Osteoblast (primary cell): ENCODE measurements at regions not wholly inside any gene's neighbourhood (a gene's known extent, or its start where the extent isn't known, plus 50 kb on each side); places are given as distances from the start of the nearest gene placed in this dataset.
"Not testable (repeated sequence)": the region's sequence is repeated elsewhere in the genome, so short reads cannot be mapped to it uniquely, and the experiment has no call there.

Source experiments
- DNase-seq: peaks from one replicate; pipeline ENCODE4 v3.0.0; 2011; ENCODE audit warnings: low spot score, mixed read lengths; ENCODE audit not compliant: insufficient read length; ENCODE audit errors: missing footprints
- H2AFZ ChIP-seq: 2 replicates; pipeline ENCODE4 v1.6.0; 2011; ENCODE audit warnings: mild to moderate bottlenecking, low read length
- H3K27ac ChIP-seq: 2 replicates; pipeline ENCODE4 v1.5.1; 2011; ENCODE audit warnings: mild to moderate bottlenecking, low read depth, low read length, moderate library complexity
- H3K27me3 ChIP-seq: 2 replicates; pipeline ENCODE4 v1.6.0; 2012; ENCODE audit warnings: mild to moderate bottlenecking, control low read depth, inconsistent platforms, low read length, moderate library complexity; ENCODE audit not compliant: insufficient read depth
- H3K36me3 ChIP-seq: 2 replicates; pipeline ENCODE4 v1.5.1; 2011; ENCODE audit warnings: mild to moderate bottlenecking, low read length, control low read depth, moderate library complexity; ENCODE audit not compliant: insufficient read depth
- H3K4me1 ChIP-seq: 2 replicates; pipeline ENCODE4 v1.5.1; 2011; ENCODE audit warnings: mild to moderate bottlenecking, low read length, control low read depth, moderate library complexity; ENCODE audit not compliant: insufficient read depth
- H3K4me2 ChIP-seq: 2 replicates; pipeline ENCODE4 v1.6.0; 2011; ENCODE audit warnings: mild to moderate bottlenecking, low read length; ENCODE audit not compliant: insufficient read depth
- H3K4me3 ChIP-seq: fragments of 200-600 bp; sonication (generic); 3 replicates; pipeline ENCODE4 v1.5.1; 2012; ENCODE audit warnings: mild to moderate bottlenecking, low read length, inconsistent platforms; ENCODE audit not compliant: insufficient read depth
- H3K79me2 ChIP-seq: 2 replicates; pipeline ENCODE4 v1.6.0; 2012; ENCODE audit warnings: mild to moderate bottlenecking, low read length, control low read depth, inconsistent platforms; ENCODE audit not compliant: insufficient read depth
- H3K9me3 ChIP-seq: 2 replicates; pipeline ENCODE4 v1.5.1; 2011; ENCODE audit warnings: low read depth, low read length, control low read depth
- H4K20me1 ChIP-seq: 2 replicates; pipeline ENCODE4 v1.6.0; 2012; ENCODE audit warnings: mild to moderate bottlenecking, low read length, control low read depth; ENCODE audit not compliant: insufficient read depth
- CTCF ChIP-seq: IDR thresholded peaks from 2 replicates; pipeline ENCODE4 v1.5.1; 2011; ENCODE audit warnings: mild to moderate bottlenecking, low read depth, low read length, moderate library complexity; ENCODE audit errors: extremely low read depth

- Histone ChIP-seq H3K79me2 (no peaks in the 10 kb centered on the region), H4K20me1 (no peaks in the 10 kb centered on the region), H3K4me1 (no peaks in the 10 kb centered on the region), H2AFZ (no peak overlapping the region), H3K9me3 (no peaks in the 10 kb centered on the region), H3K36me3 (no peaks in the 10 kb centered on the region), H3K27me3 (no peaks in the 10 kb centered on the region), H3K4me3 (no peak overlapping the region), H3K4me2 (no peak overlapping the region), H3K27ac (no peak overlapping the region)
- no peak for TF ChIP-seq CTCF
- DNase-seq: no peak
These were observed 215.5 kb upstream of the KCNN2 start for GRCh38 chr5:114146398-114146797.

- no peaks in the 10 kb centered on the region for H3K79me2 ChIP-seq
- H3K9me3 ChIP-seq: no peaks in the 10 kb centered on the region
- no peaks in the 10 kb centered on the region for H3K36me3 ChIP-seq
- H3K4me1 ChIP-seq: no peaks in the 10 kb centered on the region
- no peak overlapping the region for H2AFZ ChIP-seq
- no peaks in the 10 kb centered on the region for H4K20me1 ChIP-seq
- H3K4me3 ChIP-seq: no peak overlapping the region
- H3K4me2 ChIP-seq: no peak overlapping the region
- no peak overlapping the region for H3K27ac ChIP-seq
- no peak for TF ChIP-seq CTCF
- DNase-seq: no peak
- no peaks in the 10 kb centered on the region for H3K27me3 ChIP-seq
These were observed 213.6 kb upstream of the KCNN2 start for GRCh38 chr5:114148253-114148652.

GRCh38 chr5:114148728-114149127, 213.1 kb upstream of the KCNN2 start:
- DNase-seq, H4K20me1 ChIP-seq, H3K4me1 ChIP-seq, H3K27ac ChIP-seq, H3K4me2 ChIP-seq, H3K9me3 ChIP-seq, H3K36me3 ChIP-seq, H2AFZ ChIP-seq, H3K79me2 ChIP-seq, H3K27me3 ChIP-seq, H3K4me3 ChIP-seq: not testable (repeated sequence)

- Histone ChIP-seq H4K20me1 (no peaks in the 10 kb centered on the region), H3K4me1 (no peaks in the 10 kb centered on the region), H3K4me3 (no peak overlapping the region), H3K79me2 (no peaks in the 10 kb centered on the region), H2AFZ (no peak overlapping the region), H3K9me3 (no peaks in the 10 kb centered on the region), H3K27ac (no peak overlapping the region), H3K27me3 (no peaks in the 10 kb centered on the region), H3K4me2 (no peak overlapping the region), H3K36me3 (no peaks in the 10 kb centered on the region)
- no peak for TF ChIP-seq CTCF
- no peak for DNase-seq
These were observed 209.1 kb upstream of the KCNN2 start for GRCh38 chr5:114152656-114153360.
